OCI-LY7 (cell line): ENCODE measurements at regions not wholly inside any gene's neighbourhood (a gene's known extent, or its start where the extent isn't known, plus 50 kb on each side); places are given as distances from the start of the nearest gene placed in this dataset.

Source experiments
- BruUV-seq: library from RNA; stranded (reverse); fragments of 400-500 nt; replicated peaks from 2 replicates; lab custom pipeline; 2021; lab: Mats Ljungman, UMichigan
- CTCF ChIA-PET: fragments of 300-600 bp; sonication (Branson Sonifier 250); formaldehyde crosslinking; loops from one replicate; lab custom pipeline; 2022; ENCODE audit warnings: antibody characterized with exemption; ENCODE audit not compliant: unreplicated experiment; lab: Charles Lee
- POLR2A ChIA-PET: fragments of 300-600 bp; sonication (Branson Sonifier 250); formaldehyde crosslinking; loops from one replicate; lab custom pipeline; 2022; ENCODE audit warnings: antibody characterized with exemption; lab: Charles Lee
- DNase-seq: peaks from one replicate; pipeline ENCODE4 v3.0.0-alpha.2; 2015; ENCODE audit warnings: low spot score
- H2AFZ ChIP-seq: fragments of 200-600 bp; sonication (generic), shearing (Covaris generic); 2 replicates; pipeline ENCODE4 v1.6.1; 2014; ENCODE audit warnings: mild to moderate bottlenecking, antibody characterized with exemption, low read length, moderate library complexity
- H3K27ac ChIP-seq: fragments of 200-600 bp; sonication (generic); 2 replicates; pipeline ENCODE4 v1.5.1; 2014; ENCODE audit warnings: mixed run types, low read depth, mild to moderate bottlenecking, moderate library complexity, low read length, inconsistent platforms; ENCODE audit not compliant: poor library complexity, severe bottlenecking
- H3K36me3 ChIP-seq: fragments of 200-600 bp; sonication (generic); 2 replicates; pipeline ENCODE4 v1.6.1; 2014; ENCODE audit warnings: mild to moderate bottlenecking, antibody characterized with exemption, low read length, moderate library complexity, mixed read lengths; ENCODE audit not compliant: insufficient read depth
- H3K4me1 ChIP-seq: fragments of 200-600 bp; sonication (generic); 2 replicates; pipeline ENCODE4 v1.5.1; 2014; ENCODE audit warnings: mild to moderate bottlenecking, low read length; ENCODE audit not compliant: insufficient read depth, poor library complexity, severe bottlenecking
- H3K4me2 ChIP-seq: fragments of 200-600 bp; sonication (generic); 2 replicates; pipeline ENCODE4 v1.6.1; 2014; ENCODE audit warnings: mild to moderate bottlenecking, low read length
- H3K4me3 ChIP-seq: fragments of 200-600 bp; sonication (generic); 2 replicates; pipeline ENCODE4 v1.5.1; 2014; ENCODE audit warnings: mild to moderate bottlenecking, low read depth, low read length; ENCODE audit not compliant: poor library complexity, severe bottlenecking
- H3K79me2 ChIP-seq: fragments of 200-600 bp; sonication (generic); 2 replicates; pipeline ENCODE4 v1.6.1; 2016; ENCODE audit warnings: low read depth, mild to moderate bottlenecking, low read length, moderate library complexity, mixed read lengths; ENCODE audit not compliant: insufficient read depth
- H3K9me2 ChIP-seq: fragments of 200-600 bp; sonication (generic); 2 replicates; pipeline ENCODE4 v1.6.1; 2016; ENCODE audit warnings: mild to moderate bottlenecking, low read length, mixed read lengths; ENCODE audit not compliant: insufficient read depth
- H3K9me3 ChIP-seq: fragments of 200-600 bp; sonication (generic); 2 replicates; pipeline ENCODE4 v1.6.1; 2014; ENCODE audit warnings: mild to moderate bottlenecking, mixed run types, low read length, mixed read lengths
- H4K20me1 ChIP-seq: fragments of 200-600 bp; sonication (generic); 2 replicates; pipeline ENCODE4 v1.6.1; 2014; ENCODE audit warnings: mild to moderate bottlenecking, antibody characterized with exemption, low read length, moderate library complexity, mixed read lengths; ENCODE audit not compliant: insufficient read depth
- CTCF ChIP-seq: fragments of 200-600 bp; sonication (generic); conservative IDR thresholded peaks from 2 replicates; pipeline ENCODE4 v1.5.1; 2014; ENCODE audit warnings: mild to moderate bottlenecking, antibody characterized with exemption, low read length, moderate library complexity, mixed read lengths
- EZH2phosphoT487 ChIP-seq: fragments of 200-600 bp; sonication (generic); IDR thresholded peaks from 2 replicates; pipeline ENCODE4 v1.6.1; 2018; ENCODE audit warnings: low read depth, borderline replicate concordance, mild to moderate bottlenecking, mixed run types, antibody characterized with exemption, low read length, moderate library complexity, mixed read lengths
- intact Hi-C: fragments of 100-400 bp; cut with micrococcal nuclease; formaldehyde crosslinking; loops from one replicate; pipeline ENCODE4 v1.10.0; 2022; ENCODE audit not compliant: unreplicated experiment

GRCh38 chr1:172977296-172978017, 73.3 kb downstream of the TNFSF18 start:
- DNase-seq: no peak

GRCh38 chr1:172978595-172978994, 72.1 kb downstream of the TNFSF18 start:
- BruUV-seq: no TSS peak
- H3K4me2 ChIP-seq: no peak overlapping the region
- H3K79me2 ChIP-seq: no peaks in the 10 kb centered on the region
- no peak for DNase-seq
- TF ChIP-seq CTCF: no peak
- TF ChIP-seq EZH2phosphoT487: no peak
- ChIA-PET POLR2A (no interaction called here), CTCF (no interaction called here)
- intact Hi-C loops: no loop called here
- H3K27ac ChIP-seq: no peak overlapping the region
- no peaks in the 10 kb centered on the region for H3K9me3 ChIP-seq
- no peaks in the 10 kb centered on the region for H4K20me1 ChIP-seq
- H3K36me3 ChIP-seq: no peaks in the 10 kb centered on the region
- H3K4me1 ChIP-seq: no peaks in the 10 kb centered on the region
- no peak overlapping the region for H2AFZ ChIP-seq
- no peaks in the 10 kb centered on the region for H3K9me2 ChIP-seq
- H3K4me3 ChIP-seq: no peak overlapping the region

More at GRCh38 chr1:172977296-172978017, 73.3 kb downstream of the TNFSF18 start:
- H3K9me3 ChIP-seq: no peaks in the 10 kb centered on the region
- H3K27ac ChIP-seq: no peak overlapping the region
- H3K4me3 ChIP-seq: no peak overlapping the region
- H4K20me1 ChIP-seq: no peaks in the 10 kb centered on the region
- H3K4me1 ChIP-seq: no peaks in the 10 kb centered on the region
- TF ChIP-seq EZH2phosphoT487 (no peak), CTCF (no peak)
- no peaks in the 10 kb centered on the region for H3K79me2 ChIP-seq
- no peaks in the 10 kb centered on the region for H3K36me3 ChIP-seq
- no peaks in the 10 kb centered on the region for H3K9me2 ChIP-seq
- POLR2A ChIA-PET: interaction anchor here (0.6 kb wide), 1 partner anchor 60 kb away, joined by 3 read pairs; no protein-coding TSS in a partner anchor
- H2AFZ ChIP-seq: no peak overlapping the region
- intact Hi-C loops: no loop called here
- no peak overlapping the region for H3K4me2 ChIP-seq
- CTCF ChIA-PET: no interaction called here
- BruUV-seq: no TSS peak

- no TSS peak for BruUV-seq
- H3K9me2 ChIP-seq: no peaks in the 10 kb centered on the region
- no peaks in the 10 kb centered on the region for H3K4me1 ChIP-seq
- H3K79me2 ChIP-seq: no peaks in the 10 kb centered on the region
- DNase-seq: no peak
- H2AFZ ChIP-seq: no peak overlapping the region
- POLR2A ChIA-PET: no interaction called here
- H4K20me1 ChIP-seq: no peaks in the 10 kb centered on the region
- no peak overlapping the region for H3K27ac ChIP-seq
- TF ChIP-seq CTCF: no peak
- no peak for TF ChIP-seq EZH2phosphoT487
- intact Hi-C loops: no loop called here
- H3K36me3 ChIP-seq: no peaks in the 10 kb centered on the region
- CTCF ChIA-PET: no interaction called here
- no peaks in the 10 kb centered on the region for H3K9me3 ChIP-seq
- H3K4me2 ChIP-seq: no peak overlapping the region
- H3K4me3 ChIP-seq: no peak overlapping the region
Observed at GRCh38 chr1:172979828-172980227, 70.9 kb downstream of the TNFSF18 start.
